Astrocyte of the spinal cord (primary cell): ENCODE measurements at regions not wholly inside any gene's neighbourhood (a gene's known extent, or its start where the extent isn't known, plus 50 kb on each side); places are given as distances from the start of the nearest gene placed in this dataset.

Source experiments
- DNase-seq: peaks from one replicate; pipeline ENCODE4 v3.0.0; 2011; ENCODE audit warnings: low read depth, low spot score
- H3K4me3 ChIP-seq: 2 replicates; pipeline ENCODE4 v1.5.1; 2011; ENCODE audit warnings: low read depth, mild to moderate bottlenecking, low read length, moderate library complexity
- CTCF ChIP-seq: IDR thresholded peaks from 2 replicates; pipeline ENCODE4 v1.5.1; 2012; ENCODE audit warnings: low read depth, mild to moderate bottlenecking, low read length, inconsistent platforms
- in situ Hi-C: cut with HindIII; loops from 2 replicates; pipeline ENCODE4 v1.10.0; 2017; ENCODE audit warnings: low sequenced_read_pairs

GRCh38 chr3:73917643-73918042 lies 292.9 kb upstream of the PDZRN3 start:
- in situ Hi-C loops: no loop called here
- no peak for DNase-seq
- no peak overlapping the region for H3K4me3 ChIP-seq
- no peak for TF ChIP-seq CTCF

GRCh38 chr3:73915886-73916285 lies 291.1 kb upstream of the PDZRN3 start:
- no peak for TF ChIP-seq CTCF
- in situ Hi-C loops: no loop called here

GRCh38 chr3:73908218-73908617 lies 283.5 kb upstream of the PDZRN3 start:
- in situ Hi-C loops: no loop called here
- TF ChIP-seq CTCF: no peak
- no peak for DNase-seq
- no peak overlapping the region for H3K4me3 ChIP-seq

More at GRCh38 chr3:73915886-73916285, 291.1 kb upstream of the PDZRN3 start:
- no peak overlapping the region for H3K4me3 ChIP-seq
- no peak for DNase-seq

GRCh38 chr3:73901686-73902085 lies 276.9 kb upstream of the PDZRN3 start:
- no peak overlapping the region for H3K4me3 ChIP-seq
- in situ Hi-C loops: no loop called here
- no peak for DNase-seq
- TF ChIP-seq CTCF: no peak

- no peak for DNase-seq
- in situ Hi-C loops: no loop called here
- no peak for TF ChIP-seq CTCF
- H3K4me3 ChIP-seq: no peak overlapping the region
Observed at GRCh38 chr3:73894474-73895213, 269.9 kb upstream of the PDZRN3 start.

GRCh38 chr3:73893089-73893488 lies 268.3 kb upstream of the PDZRN3 start:
- in situ Hi-C loops: no loop called here
- DNase-seq: no peak
- H3K4me3 ChIP-seq: no peak overlapping the region
- no peak for TF ChIP-seq CTCF

GRCh38 chr3:73885862-73886261 lies 261.1 kb upstream of the PDZRN3 start:
- no peak for TF ChIP-seq CTCF
- no peak overlapping the region for H3K4me3 ChIP-seq
- in situ Hi-C loops: no loop called here
- no peak for DNase-seq
